ENCODE measurements at regions not wholly inside any gene's neighbourhood (a gene's known extent, or its start where the extent isn't known, plus 50 kb on each side); places are given as distances from the start of the nearest gene placed in this dataset.

GRCh38 chr2:167361426-167361825 lies 473.1 kb downstream of the XIRP2 start:
- Histone ChIP-seq H3K4me3 (ENCODE audit: extremely low read depth in 1 of 4, insufficient read depth in 2 of 4, low read depth in 3 of 4, low read length in 4 of 4) (no peak overlapping the region), H3K14ac (ENCODE audit: insufficient read length) (no peak overlapping the region), H3K4ac (replicated peaks; ENCODE audit: insufficient read length, low read depth, low read length) (no peak overlapping the region), H4K8ac (ENCODE audit: extremely low read depth, insufficient read depth, low read length) (no peak overlapping the region), H3K36me3 (ENCODE audit: control insufficient read depth in 2 of 4, insufficient read depth in 4 of 4, low read length in 3 of 4) (no peaks in the 10 kb centered on the region), H2BK5ac (ENCODE audit: low read depth, low read length) (no peak overlapping the region), H2AK5ac (ENCODE audit: low read depth, low read length) (no peak overlapping the region), H2AFZ (ENCODE audit: low read length) (no peak overlapping the region), H2BK12ac (ENCODE audit: low read depth, low read length) (no peak overlapping the region), H3K9me3 (ENCODE audit: insufficient read depth in 2 of 2, low read depth in 1 of 2, low read length in 1 of 2) (no peaks in the 10 kb centered on the region), H3K56ac (replicated peaks; ENCODE audit: insufficient read length, low read depth, low read length) (no peak overlapping the region), H3K18ac (ENCODE audit: extremely low read depth, low read length) (no peak overlapping the region), H3K4me1 (replicated peaks in 1 of 4; ENCODE audit: control insufficient read depth in 3 of 4, insufficient read depth in 4 of 4, low read length in 3 of 4) (no peaks in the 10 kb centered on the region), H4K91ac (replicated peaks; ENCODE audit: insufficient read length, low read length) (no peak overlapping the region), H3K23ac (ENCODE audit: insufficient read length) (no peak overlapping the region), H3K4me2 (ENCODE audit: insufficient read depth in 1 of 2, low read depth in 2 of 2, low read length in 2 of 2) (no peak overlapping the region), H3K79me2 (ENCODE audit: control insufficient read depth in 1 of 2, insufficient read depth in 2 of 2, low read length in 2 of 2) (peaks cover 0 to 72% of the 10 kb centered on the region in 2 experiments; a peak in 2 of 4 replicates), H2BK120ac (replicated peaks; ENCODE audit: low read depth, low read length) (no peak overlapping the region), H4K5ac (ENCODE audit: insufficient read length, low read depth, low read length) (no peak overlapping the region), H3K23me2 (ENCODE audit: low read depth, low read length) (no peaks in the 10 kb centered on the region), H3K27me3 (replicated peaks in 1 of 4; ENCODE audit: control insufficient read depth in 3 of 4, extremely low read depth in 1 of 4, insufficient read depth in 3 of 4, low read length in 3 of 4) (no peaks in the 10 kb centered on the region), H3K9ac (replicated peaks in 1 of 4; ENCODE audit: extremely low read depth in 1 of 4, low read depth in 3 of 4, low read length in 3 of 4) (no peak overlapping the region), H2BK20ac (ENCODE audit: low read length) (no peak overlapping the region), H4K20me1 (replicated peaks in 1 of 2; ENCODE audit: control insufficient read depth in 1 of 2, insufficient read depth in 2 of 2, low read length in 2 of 2) (no peaks in the 10 kb centered on the region), H3K27ac (ENCODE audit: low read depth, low read length) (no peak overlapping the region), H2BK15ac (ENCODE audit: low read length) (no peak overlapping the region), H3K79me1 (ENCODE audit: low read depth, low read length) (no peaks in the 10 kb centered on the region; the same call in 1 of the 2 replicates)
- POLR2A ChIA-PET (ENCODE audit: partially characterized antibody): no interaction called here
- 47% methylated on average over 2 of the region's 2 CpGs; no CpG with 5 or more reads in 1 of the 2 experiments for WGBS, 2 experiments (ENCODE audit: extremely low coverage in 1 of 2, insufficient coverage in 1 of 2, insufficient read length in 1 of 2, insufficient replicate concordance in 2 of 2, low coverage in 1 of 2, low lambda C conversion rate in 2 of 2, missing lambda C conversion rate in 1 of 2)
- CTCF ChIA-PET (ENCODE audit: partially characterized antibody): no interaction called here
- TF ChIP-seq SAP30 (IDR thresholded peaks at IDR 0.05; ENCODE audit: insufficient read depth, insufficient replicate concordance, low read length) (no peak), CBX8 (IDR thresholded peaks at IDR 0.05; ENCODE audit: borderline replicate concordance, low read depth, low read length) (no peak), FOSL1 (IDR thresholded peaks at IDR 0.05; ENCODE audit: insufficient read depth, low read depth, low read length) (no peak)
- DNase-seq (ENCODE audit: low read depth in 1 of 2, low spot score in 2 of 2) (no peak), FAIRE-seq (no peak)
